LoVo (cell line): ENCODE measurements at regions not wholly inside any gene's neighbourhood (a gene's known extent, or its start where the extent isn't known, plus 50 kb on each side); places are given as distances from the start of the nearest gene placed in this dataset.

ENCODE experiments used
- DNase-seq: peaks from one replicate; pipeline ENCODE4 v3.0.0-alpha.2; 2016; ENCODE audit warnings: low spot score

GRCh38 chr1:51025374-51025773, 55.3 kb downstream of the CDKN2C start:
- DNase-seq, result no peak

DNA sequence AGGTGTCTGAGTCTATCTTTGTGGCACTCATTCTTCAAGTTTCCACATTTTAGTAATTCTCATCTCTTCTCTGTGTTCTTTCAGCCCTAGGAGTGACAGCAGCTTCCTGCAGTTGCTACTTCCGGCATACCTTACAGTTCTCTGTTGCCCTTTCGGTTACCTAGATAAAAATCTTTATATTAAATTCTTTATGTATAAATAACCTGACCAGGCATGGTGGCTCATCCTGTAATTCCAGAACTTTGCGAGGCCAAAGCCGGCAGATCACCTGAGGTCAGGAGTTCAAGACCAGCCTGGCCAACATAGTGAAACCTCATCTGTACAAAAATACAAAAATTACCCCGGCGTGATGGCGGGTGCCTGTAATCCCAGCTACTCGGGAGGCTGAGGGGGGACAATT, 62.9 kb downstream of the CDKN2C start:
- no peak for DNase-seq

DNA sequence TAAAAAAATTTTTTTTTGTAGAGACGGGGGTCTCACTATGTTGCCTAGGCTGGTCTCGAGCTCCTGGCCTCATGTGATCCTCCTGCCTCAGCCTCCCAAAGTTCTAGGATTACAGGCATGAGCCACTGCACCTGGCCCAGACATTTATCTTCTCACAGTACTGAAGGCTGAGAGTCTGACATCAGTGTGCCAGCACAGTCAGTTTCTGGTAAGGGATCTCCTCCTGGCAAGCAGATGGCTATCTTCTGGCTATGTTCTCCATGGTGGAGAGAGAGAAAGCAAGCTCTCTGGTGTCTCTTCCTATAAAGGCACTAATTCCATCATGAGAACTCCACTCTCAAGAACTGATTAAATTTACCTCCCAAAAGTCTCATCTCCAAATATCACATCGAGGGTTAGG, 57.8 kb upstream of the C1orf185 start:
- no peak for DNase-seq

DNA sequence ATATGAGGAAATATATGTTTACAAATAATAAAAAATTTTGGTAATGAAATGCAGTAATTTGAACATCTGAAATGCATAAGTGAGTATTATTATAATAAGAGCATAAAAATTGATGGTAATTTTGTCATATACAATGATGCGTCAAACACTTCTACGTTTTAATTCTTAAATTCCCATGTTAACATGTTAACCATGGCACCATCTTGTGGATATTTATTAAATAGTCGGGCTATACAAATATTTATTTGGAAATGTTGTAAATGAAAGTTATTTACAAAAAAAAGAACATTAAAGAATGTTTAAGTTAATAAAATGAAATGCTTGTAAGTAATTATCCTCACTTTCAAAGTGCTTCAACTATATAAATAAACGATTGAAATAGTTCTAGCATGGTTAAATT, 57.2 kb upstream of the C1orf185 start:
- peak; percentile 9 for DNase-seq

GRCh38 chr1:51048021-51048420, 54.0 kb upstream of the C1orf185 start:
- DNase-seq, result no peak

DNA sequence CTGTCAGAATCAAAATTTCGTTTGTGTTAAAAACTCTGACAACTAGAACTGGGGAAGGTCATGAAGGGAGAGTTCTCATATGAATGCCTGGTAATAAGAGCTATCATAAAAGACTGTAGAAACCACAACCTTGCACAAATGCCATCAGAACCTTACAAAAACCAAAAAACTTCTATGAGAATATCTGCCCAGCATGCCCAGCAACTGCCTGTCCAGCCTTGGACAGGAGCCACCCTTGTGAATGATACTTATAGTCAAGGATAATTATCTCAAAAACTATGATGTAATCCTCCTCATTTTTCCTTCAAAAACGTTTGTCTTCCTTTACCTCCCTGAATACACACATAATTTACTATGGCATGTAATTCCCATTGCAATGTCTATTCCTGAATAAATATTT, 53.4 kb upstream of the C1orf185 start:
- no peak for DNase-seq
